ENCODE measurements at regions not wholly inside any gene's neighbourhood (a gene's known extent, or its start where the extent isn't known, plus 50 kb on each side); places are given as distances from the start of the nearest gene placed in this dataset.

GRCh38 chr6:163671791-163672190 lies 257.3 kb downstream of the QKI start:
- no peak for DNase-seq
- intact Hi-C loops (cut with DNase I) = no loop called here
- ATAC-seq = no peak

GRCh38 chr6:163671355-163671754 lies 256.8 kb downstream of the QKI start:
- ATAC-seq = no peak
- intact Hi-C loops (cut with DNase I) = no loop called here
- DNase-seq = no peak

- DNase-seq (no peak), ATAC-seq (no peak)
- intact Hi-C loops (cut with DNase I) = no loop called here
These were observed 255.8 kb downstream of the QKI start for GRCh38 chr6:163670336-163670735.

- ATAC-seq = no peak
- intact Hi-C loops (cut with DNase I) = no loop called here
These were observed 253.5 kb downstream of the QKI start for GRCh38 chr6:163668061-163668426.

GRCh38 chr6:163667372-163668060 lies 253.0 kb downstream of the QKI start:
- DNase-seq = no peak
- intact Hi-C loops (cut with DNase I) = no loop called here
- peak; percentile 75 to 76 for ATAC-seq

More at GRCh38 chr6:163668061-163668426, 253.5 kb downstream of the QKI start:
- no peak for DNase-seq

- intact Hi-C loops (cut with DNase I) = no loop called here
- ATAC-seq (no peak), DNase-seq (no peak)
These were observed 250.9 kb downstream of the QKI start for GRCh38 chr6:163665464-163665863.

- intact Hi-C loops (cut with DNase I) = no loop called here
- ATAC-seq = no peak
- DNase-seq = no peak
These were observed 249.1 kb downstream of the QKI start for GRCh38 chr6:163663575-163663974.

- intact Hi-C loops (cut with DNase I) = no loop called here
- ATAC-seq = no peak
- no peak for DNase-seq
These were observed 248.2 kb downstream of the QKI start for GRCh38 chr6:163662604-163663225.

GRCh38 chr6:163661272-163661671 lies 246.8 kb downstream of the QKI start:
- DNase-seq (no peak), ATAC-seq (peak in 1 of 2 donors; percentile 58)
- intact Hi-C loops (cut with DNase I) = no loop called here

GRCh38 chr6:163659803-163660202 lies 245.3 kb downstream of the QKI start:
- no peak for ATAC-seq
- intact Hi-C loops (cut with DNase I) = no loop called here
- DNase-seq = no peak

GRCh38 chr6:163655217-163656121 lies 241.0 kb downstream of the QKI start:
- ATAC-seq (no peak), DNase-seq (no peak)
- intact Hi-C loops (cut with DNase I) = no loop called here

- intact Hi-C loops (cut with DNase I) = no loop called here
- ATAC-seq (peak in 1 of 2 donors; percentile 68), DNase-seq (no peak)
These were observed 237.6 kb downstream of the QKI start for GRCh38 chr6:163651915-163652668.

GRCh38 chr6:163651426-163651825 lies 236.9 kb downstream of the QKI start:
- intact Hi-C loops (cut with DNase I) = no loop called here
- DNase-seq (no peak), ATAC-seq (no peak)

GRCh38 chr6:163648868-163649267 lies 234.3 kb downstream of the QKI start:
- peak; percentile 76 to 79 for ATAC-seq
- intact Hi-C loops (cut with DNase I) = no loop called here
- DNase-seq = no peak

- DNase-seq = no peak
- intact Hi-C loops (cut with DNase I) = no loop called here
- ATAC-seq = no peak
These were observed 233.1 kb downstream of the QKI start for GRCh38 chr6:163647624-163648023.

GRCh38 chr6:163646866-163647265 lies 232.3 kb downstream of the QKI start:
- no peak for ATAC-seq
- intact Hi-C loops (cut with DNase I) = no loop called here
- DNase-seq = no peak

GRCh38 chr6:163646133-163646532 lies 231.6 kb downstream of the QKI start:
- ATAC-seq (no peak), DNase-seq (no peak)
- intact Hi-C loops (cut with DNase I) = no loop called here

- DNase-seq (no peak), ATAC-seq (no peak)
- intact Hi-C loops (cut with DNase I) = no loop called here
These were observed 231.0 kb downstream of the QKI start for GRCh38 chr6:163645560-163645959.

GRCh38 chr6:163643866-163644265 lies 229.3 kb downstream of the QKI start:
- intact Hi-C loops (cut with DNase I) = no loop called here
- DNase-seq = no peak
- ATAC-seq = no peak

GRCh38 chr6:163641706-163642105 lies 227.2 kb downstream of the QKI start:
- intact Hi-C loops (cut with DNase I) = no loop called here
- DNase-seq (no peak), ATAC-seq (no peak)
